Activated effector memory CD4-positive, alpha-beta T cell treated with Interleukin-2 at 50 U/mL for 16 hours (primary cell): ENCODE measurements at regions not wholly inside any gene's neighbourhood (a gene's known extent, or its start where the extent isn't known, plus 50 kb on each side); places are given as distances from the start of the nearest gene placed in this dataset.
"Not testable (repeated sequence)": the region's sequence is repeated elsewhere in the genome, so short reads cannot be mapped to it uniquely, and the experiment has no call there.

Source experiments
- DNase-seq: peaks from one replicate; pipeline ENCODE4 v3.0.0-alpha.2; 2020

- no peak for DNase-seq
These were observed 159.1 kb upstream of the TTC29 start for GRCh38 chr4:147104768-147105167.

GRCh38 chr4:147108409-147108808 is 162.7 kb upstream of the TTC29 start:
- no peak for DNase-seq

GRCh38 chr4:147109800-147110199 is 164.1 kb upstream of the TTC29 start:
- DNase-seq = no peak

GRCh38 chr4:147110473-147111367 is 165.1 kb upstream of the TTC29 start:
- no peak for DNase-seq

GRCh38 chr4:147112196-147112595 is 166.5 kb upstream of the TTC29 start:
- not testable (repeated sequence) for DNase-seq

GRCh38 chr4:147117431-147117830 is 171.8 kb upstream of the TTC29 start:
- no peak for DNase-seq

GRCh38 chr4:147118528-147118927 is 172.9 kb upstream of the TTC29 start:
- no peak for DNase-seq

- no peak for DNase-seq
These were observed 177.0 kb upstream of the TTC29 start for GRCh38 chr4:147122685-147123084.

GRCh38 chr4:147123146-147123545 is 177.5 kb upstream of the TTC29 start:
- no peak for DNase-seq

GRCh38 chr4:147128787-147129186 is 183.1 kb upstream of the TTC29 start:
- DNase-seq = no peak

- no peak for DNase-seq
These were observed 184.0 kb upstream of the TTC29 start for GRCh38 chr4:147129687-147130086.

- no peak for DNase-seq
These were observed 189.0 kb upstream of the TTC29 start for GRCh38 chr4:147134536-147135210.

- no peak for DNase-seq
These were observed 190.6 kb upstream of the TTC29 start for GRCh38 chr4:147136310-147136709.

GRCh38 chr4:147136751-147137150 is 191.1 kb upstream of the TTC29 start:
- no peak for DNase-seq

GRCh38 chr4:147137280-147137679 is 191.6 kb upstream of the TTC29 start:
- no peak for DNase-seq

GRCh38 chr4:147138171-147138570 is 192.5 kb upstream of the TTC29 start:
- DNase-seq = no peak

GRCh38 chr4:147139455-147140198 is 194.0 kb upstream of the TTC29 start:
- DNase-seq = no peak

- no peak for DNase-seq
These were observed 206.1 kb upstream of the TTC29 start for GRCh38 chr4:147151763-147152162.

- DNase-seq = no peak
These were observed 212.4 kb upstream of the TTC29 start for GRCh38 chr4:147157860-147158701.

- no peak for DNase-seq
These were observed 215.3 kb upstream of the TTC29 start for GRCh38 chr4:147160908-147161513.

- DNase-seq = no peak
These were observed 217.6 kb upstream of the TTC29 start for GRCh38 chr4:147163311-147163710.

- not testable (repeated sequence) for DNase-seq
These were observed 222.5 kb upstream of the TTC29 start for GRCh38 chr4:147168200-147168599.
